ENCODE measurements at regions not wholly inside any gene's neighbourhood (a gene's known extent, or its start where the extent isn't known, plus 50 kb on each side); places are given as distances from the start of the nearest gene placed in this dataset.
A peak's percentile ranks its signal among the peaks of the same experiment; 100 is the strongest.

DNA sequence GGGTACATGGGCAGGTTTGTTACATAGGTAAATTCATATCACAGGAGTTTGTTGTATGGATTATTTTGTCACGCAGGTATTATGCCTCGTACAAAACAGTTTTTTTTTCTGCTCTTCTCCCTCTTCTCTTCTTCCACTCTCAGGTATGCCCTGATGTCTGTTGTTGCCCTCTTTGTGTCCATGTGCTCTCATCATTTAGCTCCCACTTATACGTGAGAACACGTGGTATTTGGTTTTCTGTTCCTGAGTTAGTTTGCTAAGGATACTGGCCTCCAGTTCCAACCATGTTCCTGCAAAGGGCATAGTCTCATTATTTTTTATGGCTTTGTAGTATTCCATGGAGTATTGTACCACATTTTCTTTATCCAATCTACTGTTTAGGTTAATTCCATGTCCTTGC lies 65.7 kb downstream of the UNC5CL start:
- Mint-ChIP-seq H3K4me1 (no peaks in the 10 kb centered on the region), H3K4me3 (no peak overlapping the region), H3K27ac (no peak overlapping the region), H3K27me3 (peaks cover 60% of the 10 kb centered on the region), H3K9me3 (peaks cover 2% of the 10 kb centered on the region), H3K36me3 (no peaks in the 10 kb centered on the region)
- POLR2A ChIA-PET: no interaction called here
- no peak for DNase-seq
- no peak for ATAC-seq (ENCODE audit: low read depth)

DNA sequence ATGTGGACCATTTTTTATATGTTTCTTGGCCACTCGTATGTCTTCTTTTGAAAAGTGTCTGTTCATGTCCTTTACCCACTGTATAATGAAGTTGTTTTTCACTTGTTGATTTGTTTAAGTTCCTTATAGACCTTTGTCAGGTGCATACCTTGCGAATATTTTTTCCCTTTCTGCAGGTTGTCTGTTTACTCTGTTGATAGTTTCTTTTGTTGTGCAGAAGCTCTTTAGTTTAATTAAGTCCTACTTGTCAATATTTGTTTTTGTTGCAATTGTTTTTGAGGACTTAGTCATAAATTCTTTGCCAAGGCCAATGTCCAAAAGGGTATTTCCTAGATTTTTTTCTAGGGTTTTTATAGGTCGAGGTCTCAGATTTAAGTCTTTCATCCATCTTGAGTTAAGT lies 66.2 kb downstream of the UNC5CL start:
- Mint-ChIP-seq H3K27ac (no peak overlapping the region), H3K36me3 (no peaks in the 10 kb centered on the region), H3K4me1 (no peaks in the 10 kb centered on the region), H3K9me3 (peaks cover 2% of the 10 kb centered on the region), H3K27me3 (peaks cover 60% of the 10 kb centered on the region), H3K4me3 (no peak overlapping the region)
- no peak for ATAC-seq (ENCODE audit: low read depth)
- POLR2A ChIA-PET: no interaction called here
- no peak for DNase-seq

DNA sequence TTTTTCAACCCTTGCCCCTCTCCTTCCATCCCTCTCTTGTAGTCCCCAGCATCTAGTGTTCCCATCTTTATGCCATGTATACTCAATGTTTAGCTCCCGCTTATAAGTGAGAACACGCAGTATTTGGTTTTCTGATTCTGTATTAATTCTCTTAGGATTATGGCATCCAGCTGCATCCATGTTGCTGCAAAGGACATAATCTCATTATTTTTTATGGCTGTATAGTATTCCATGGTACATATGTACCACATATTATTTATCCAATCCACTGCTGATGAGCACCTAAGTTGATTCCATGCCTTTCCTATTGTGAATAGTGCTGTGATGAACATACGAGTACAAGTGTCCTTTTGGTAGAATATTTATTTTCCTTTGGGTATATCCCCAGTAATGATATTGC lies 66.8 kb downstream of the UNC5CL start:
- POLR2A ChIA-PET: no interaction called here
- Mint-ChIP-seq H3K4me1 (no peaks in the 10 kb centered on the region), H3K4me3 (no peak overlapping the region), H3K27me3 (peaks cover 59% of the 10 kb centered on the region), H3K9me3 (peaks cover 2% of the 10 kb centered on the region), H3K27ac (no peak overlapping the region), H3K36me3 (no peaks in the 10 kb centered on the region)
- no peak for ATAC-seq (ENCODE audit: low read depth)
- DNase-seq: no peak

DNA sequence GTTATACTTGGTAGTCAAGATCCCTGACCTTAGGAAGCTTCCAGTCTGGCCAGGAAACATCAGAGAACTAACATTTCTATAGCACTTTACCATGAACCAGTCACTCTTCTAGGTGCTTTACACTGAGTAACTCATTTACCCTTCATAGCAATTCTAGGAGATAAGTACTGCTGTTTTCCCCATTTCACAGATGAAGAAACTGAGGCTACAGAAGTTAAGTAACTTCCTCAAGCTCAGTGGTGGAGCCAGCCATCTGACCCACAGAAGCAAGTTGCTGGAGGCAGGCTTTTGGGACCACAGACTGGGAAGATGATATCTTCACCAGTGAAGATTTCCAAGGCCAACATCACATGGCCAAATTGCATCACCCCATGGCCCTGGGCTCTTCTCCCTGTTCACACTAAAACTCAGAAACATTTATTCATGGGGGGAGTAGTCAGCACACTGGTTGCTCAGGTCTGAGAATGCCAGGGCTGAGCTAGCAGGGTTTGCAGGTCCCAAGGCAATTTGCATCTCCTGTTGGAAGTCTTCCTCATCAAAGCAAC lies 70.3 kb downstream of the UNC5CL start:
- no peak for ATAC-seq (ENCODE audit: low read depth)
- Mint-ChIP-seq H3K36me3 (no peaks in the 10 kb centered on the region), H3K9me3 (peaks cover 2% of the 10 kb centered on the region), H3K4me1 (no peaks in the 10 kb centered on the region), H3K27ac (no peak overlapping the region), H3K4me3 (no peak overlapping the region), H3K27me3 (peaks cover 28% of the 10 kb centered on the region)
- no peak for DNase-seq
- POLR2A ChIA-PET: interaction anchor here (0.7 kb wide), 1 partner anchor 684 kb away, joined by 3 read pairs; no protein-coding TSS in a partner anchor

DNA sequence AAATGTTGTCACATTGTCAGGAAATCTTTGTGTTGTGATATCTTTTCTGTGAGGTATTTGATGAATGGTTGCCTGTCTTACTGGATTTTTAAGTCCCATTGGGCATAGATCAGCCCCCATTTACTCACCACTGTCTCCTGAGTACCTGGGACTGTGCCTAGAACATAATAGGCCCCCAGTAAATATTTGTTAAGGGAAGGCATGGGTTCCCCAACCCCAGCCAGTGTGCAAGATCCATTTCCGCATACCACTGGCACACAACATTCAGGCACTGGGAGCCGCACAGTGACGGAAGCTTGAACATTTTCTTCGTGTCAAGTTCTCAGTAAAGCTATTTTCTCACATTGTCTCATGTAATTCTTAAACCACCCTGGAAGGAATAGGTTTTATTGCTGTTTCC lies 72.2 kb downstream of the UNC5CL start:
- no peak for DNase-seq
- ATAC-seq (ENCODE audit: low read depth): no peak
- no peak overlapping the region for H3K4me3 Mint-ChIP-seq
- H3K27me3 Mint-ChIP-seq: peaks cover 24% of the 10 kb centered on the region
- peaks cover 8% of the 10 kb centered on the region for H3K4me1 Mint-ChIP-seq
- H3K36me3 Mint-ChIP-seq: no peaks in the 10 kb centered on the region
- POLR2A ChIA-PET: no interaction called here
- H3K9me3 Mint-ChIP-seq: no peaks in the 10 kb centered on the region
- no peak overlapping the region for H3K27ac Mint-ChIP-seq

DNA sequence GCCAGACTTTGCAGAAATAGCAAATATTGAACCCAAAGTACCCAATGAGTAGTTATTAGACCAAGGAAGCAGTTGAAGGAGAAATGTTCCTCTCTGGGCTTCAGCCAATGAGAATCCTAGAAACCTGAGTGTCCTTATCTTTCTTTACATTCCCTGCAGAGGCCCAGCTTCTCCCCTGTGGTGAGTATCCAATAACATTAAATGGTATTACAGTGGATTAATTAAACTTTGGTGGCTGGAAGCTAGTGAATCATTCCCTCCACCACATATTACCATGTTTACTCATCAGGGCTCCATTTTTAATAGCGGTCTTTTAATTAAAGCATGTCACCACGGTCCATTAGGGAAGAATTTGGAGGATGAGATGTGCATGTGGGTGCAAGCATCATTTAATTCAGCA lies 74.0 kb downstream of the UNC5CL start:
- POLR2A ChIA-PET: no interaction called here
- H3K27me3 Mint-ChIP-seq: peaks cover 19% of the 10 kb centered on the region
- peaks cover 13% of the 10 kb centered on the region for H3K4me1 Mint-ChIP-seq
- H3K9me3 Mint-ChIP-seq: no peaks in the 10 kb centered on the region
- H3K4me3 Mint-ChIP-seq: no peak overlapping the region
- H3K36me3 Mint-ChIP-seq: no peaks in the 10 kb centered on the region
- H3K27ac Mint-ChIP-seq: no peak overlapping the region
- no peak for DNase-seq
- no peak for ATAC-seq (ENCODE audit: low read depth)

DNA sequence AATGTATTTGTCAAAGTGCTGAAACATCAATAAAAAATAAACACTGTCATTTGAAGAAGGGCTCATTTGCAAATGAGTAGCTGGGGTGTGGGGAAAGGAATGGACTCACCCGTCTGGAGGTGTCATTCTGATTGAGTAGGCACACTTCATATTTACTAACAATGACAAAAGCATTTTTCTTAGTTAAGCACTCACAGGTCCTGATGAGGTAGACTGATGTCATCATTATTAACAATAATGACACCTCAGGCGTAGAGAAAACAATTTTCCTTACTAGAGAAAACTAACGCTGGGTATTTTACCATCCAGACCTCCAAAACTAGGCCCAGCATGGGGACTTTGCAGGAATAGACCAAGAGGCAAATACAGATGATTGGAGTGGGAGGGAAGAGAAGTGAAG lies 76.0 kb downstream of the UNC5CL start:
- Mint-ChIP-seq H3K27me3 (peaks cover 11% of the 10 kb centered on the region), H3K9me3 (no peaks in the 10 kb centered on the region), H3K4me1 (peaks cover 13% of the 10 kb centered on the region), H3K27ac (no peak overlapping the region), H3K36me3 (no peaks in the 10 kb centered on the region), H3K4me3 (no peak overlapping the region)
- POLR2A ChIA-PET: no interaction called here
- ATAC-seq (ENCODE audit: low read depth) (no peak), DNase-seq (no peak)

DNA sequence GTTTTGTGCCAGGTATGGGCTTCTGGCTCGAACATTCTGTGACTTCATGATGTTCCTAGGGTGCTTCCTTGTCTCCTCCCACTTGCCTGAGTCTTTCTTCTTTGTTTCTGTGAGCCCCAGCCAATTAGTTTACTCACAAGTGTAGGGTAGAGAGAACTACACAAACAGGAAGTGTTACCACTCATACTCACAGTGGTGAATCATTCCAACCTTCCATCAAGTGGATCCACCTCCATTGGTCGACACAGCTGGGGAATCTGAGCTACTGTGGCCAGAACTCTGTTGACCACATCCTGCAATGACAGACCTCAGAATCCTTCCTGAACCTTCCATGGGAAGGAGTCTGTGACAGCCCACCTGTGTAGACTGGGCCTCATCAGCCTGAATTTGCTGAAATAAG lies 76.8 kb downstream of the UNC5CL start:
- Mint-ChIP-seq H3K27me3 (peaks cover 4% of the 10 kb centered on the region), H3K4me3 (peak overlapping the region; percentile 30), H3K4me1 (peaks cover 13% of the 10 kb centered on the region), H3K36me3 (no peaks in the 10 kb centered on the region), H3K27ac (no peak overlapping the region), H3K9me3 (no peaks in the 10 kb centered on the region)
- peak; percentile 92 for ATAC-seq (ENCODE audit: low read depth)
- DNase-seq: peak; percentile 31
- POLR2A ChIA-PET: no interaction called here

DNA sequence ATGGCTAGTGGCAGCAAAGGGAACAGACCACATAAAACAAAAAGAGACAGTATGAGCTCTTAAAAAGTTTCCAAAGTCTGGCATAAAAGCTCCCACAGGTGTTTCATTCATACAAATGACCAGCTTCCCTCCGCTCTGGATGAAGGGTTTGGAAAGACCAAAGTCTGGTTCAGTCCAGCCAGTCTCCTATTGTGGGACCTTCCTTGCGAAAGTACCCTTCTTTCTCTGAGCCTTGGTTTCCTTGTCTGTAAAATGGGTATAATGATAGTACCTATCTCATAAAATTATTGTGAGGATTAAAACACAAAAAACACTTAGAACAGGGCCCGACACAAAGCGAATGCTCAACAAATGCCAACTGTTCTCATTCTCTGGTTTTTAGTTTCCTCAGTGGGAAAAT lies 77.2 kb downstream of the UNC5CL start:
- POLR2A ChIA-PET: no interaction called here

DNA sequence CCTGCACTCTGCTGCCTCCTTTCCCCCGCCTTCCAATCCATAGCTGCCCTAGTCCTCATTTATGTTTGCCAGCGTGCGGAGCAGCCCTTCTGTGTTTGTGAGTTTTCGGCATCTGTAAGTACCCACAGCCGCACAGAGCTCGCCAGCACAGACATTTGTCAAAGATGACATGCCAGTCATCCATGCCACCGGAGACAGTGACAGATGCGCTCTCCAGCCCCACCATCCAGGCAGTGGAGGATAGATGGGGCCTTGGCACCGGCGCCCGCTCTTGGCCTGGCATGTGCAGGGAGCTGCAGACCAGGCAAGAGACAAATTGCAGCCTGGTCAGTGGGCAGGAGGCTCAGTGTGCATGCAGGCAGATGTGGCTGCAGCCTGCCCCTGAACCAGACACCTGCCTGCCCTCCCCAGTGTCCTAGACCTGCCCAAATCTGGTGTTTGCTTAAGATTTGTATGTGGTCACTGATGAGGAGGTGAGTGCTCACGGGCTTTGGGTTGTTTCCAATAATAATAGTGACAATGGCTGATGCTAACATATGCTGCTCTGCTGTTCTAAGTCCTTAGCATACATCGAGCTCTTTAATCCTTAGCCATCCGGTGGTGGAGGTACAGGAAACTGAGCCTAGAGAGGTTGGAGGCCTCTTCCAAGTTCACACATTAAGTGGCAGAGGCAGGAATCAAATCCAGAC lies 78.1 kb downstream of the UNC5CL start:
- ATAC-seq (ENCODE audit: low read depth): no peak
- POLR2A ChIA-PET: no interaction called here
- peaks cover 13% of the 10 kb centered on the region for H3K4me1 Mint-ChIP-seq
- H3K4me3 Mint-ChIP-seq: no peak overlapping the region
- no peak overlapping the region for H3K27ac Mint-ChIP-seq
- no peak for DNase-seq
- H3K36me3 Mint-ChIP-seq: no peaks in the 10 kb centered on the region
- peaks cover 8% of the 10 kb centered on the region for H3K27me3 Mint-ChIP-seq
- H3K9me3 Mint-ChIP-seq: no peaks in the 10 kb centered on the region

More for the DNA sequence above, 77.2 kb downstream of the UNC5CL start:
- Mint-ChIP-seq H3K36me3 (no peaks in the 10 kb centered on the region), H3K4me1 (peaks cover 13% of the 10 kb centered on the region), H3K27ac (no peak overlapping the region), H3K27me3 (peaks cover 4% of the 10 kb centered on the region), H3K4me3 (peak overlapping the region; percentile 30), H3K9me3 (no peaks in the 10 kb centered on the region)
- no peak for ATAC-seq (ENCODE audit: low read depth)
- no peak for DNase-seq

DNA sequence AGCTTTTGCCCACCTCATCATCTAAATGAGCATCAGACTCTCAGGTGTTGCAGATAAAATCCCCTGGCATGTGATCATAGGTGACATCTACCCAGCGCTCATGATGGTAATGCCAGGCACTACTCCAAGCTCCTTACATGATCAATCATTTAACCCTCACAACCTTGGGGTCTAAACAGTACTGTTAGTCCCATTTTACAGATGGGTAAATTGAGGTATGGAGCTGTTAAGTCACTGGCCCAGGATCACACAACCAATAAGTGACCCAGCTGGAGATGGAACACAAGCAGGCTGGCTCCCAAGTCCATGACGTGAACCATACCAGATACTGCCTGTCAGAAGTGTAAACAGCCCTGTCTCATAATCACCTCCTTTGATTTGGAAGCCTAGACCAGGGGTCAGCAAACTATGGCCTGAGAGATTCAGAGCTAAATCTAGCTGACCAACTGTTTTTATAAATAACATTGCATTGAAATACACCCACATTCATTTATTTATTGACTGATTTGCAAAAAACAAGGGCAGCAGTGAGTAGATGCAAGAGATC lies 79.2 kb downstream of the UNC5CL start:
- H3K27me3 Mint-ChIP-seq: peaks cover 9% of the 10 kb centered on the region
- H3K9me3 Mint-ChIP-seq: no peaks in the 10 kb centered on the region
- no peak overlapping the region for H3K4me3 Mint-ChIP-seq
- peaks cover 13% of the 10 kb centered on the region for H3K4me1 Mint-ChIP-seq
- no peaks in the 10 kb centered on the region for H3K36me3 Mint-ChIP-seq
- POLR2A ChIA-PET: no interaction called here
- no peak for DNase-seq
- H3K27ac Mint-ChIP-seq: no peak overlapping the region
- no peak for ATAC-seq (ENCODE audit: low read depth)

DNA sequence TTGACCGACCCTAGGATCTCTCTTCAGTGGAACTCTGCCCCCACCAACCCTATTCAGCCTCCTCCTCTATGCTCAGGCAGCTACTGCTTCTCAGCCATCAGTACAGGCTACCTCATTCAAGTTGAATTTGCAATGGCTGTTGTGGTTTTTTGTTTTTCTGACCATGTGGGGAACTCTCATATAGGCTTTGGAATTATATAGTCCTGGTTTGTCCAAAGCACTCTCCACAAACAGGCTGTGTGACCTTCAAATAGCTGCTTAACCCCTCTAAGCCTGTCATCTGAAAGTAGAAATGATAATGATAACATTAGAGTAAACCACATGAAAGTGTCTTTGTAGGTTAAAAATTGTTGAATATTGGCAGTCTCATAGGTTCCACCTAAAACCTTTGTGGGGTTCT lies 80.3 kb downstream of the UNC5CL start:
- H3K27ac Mint-ChIP-seq: no peak overlapping the region
- H3K27me3 Mint-ChIP-seq: peaks cover 8% of the 10 kb centered on the region
- POLR2A ChIA-PET: no interaction called here
- no peak for DNase-seq
- no peaks in the 10 kb centered on the region for H3K9me3 Mint-ChIP-seq
- no peak overlapping the region for H3K4me3 Mint-ChIP-seq
- ATAC-seq (ENCODE audit: low read depth): no peak
- peaks cover 13% of the 10 kb centered on the region for H3K4me1 Mint-ChIP-seq
- H3K36me3 Mint-ChIP-seq: no peaks in the 10 kb centered on the region

DNA sequence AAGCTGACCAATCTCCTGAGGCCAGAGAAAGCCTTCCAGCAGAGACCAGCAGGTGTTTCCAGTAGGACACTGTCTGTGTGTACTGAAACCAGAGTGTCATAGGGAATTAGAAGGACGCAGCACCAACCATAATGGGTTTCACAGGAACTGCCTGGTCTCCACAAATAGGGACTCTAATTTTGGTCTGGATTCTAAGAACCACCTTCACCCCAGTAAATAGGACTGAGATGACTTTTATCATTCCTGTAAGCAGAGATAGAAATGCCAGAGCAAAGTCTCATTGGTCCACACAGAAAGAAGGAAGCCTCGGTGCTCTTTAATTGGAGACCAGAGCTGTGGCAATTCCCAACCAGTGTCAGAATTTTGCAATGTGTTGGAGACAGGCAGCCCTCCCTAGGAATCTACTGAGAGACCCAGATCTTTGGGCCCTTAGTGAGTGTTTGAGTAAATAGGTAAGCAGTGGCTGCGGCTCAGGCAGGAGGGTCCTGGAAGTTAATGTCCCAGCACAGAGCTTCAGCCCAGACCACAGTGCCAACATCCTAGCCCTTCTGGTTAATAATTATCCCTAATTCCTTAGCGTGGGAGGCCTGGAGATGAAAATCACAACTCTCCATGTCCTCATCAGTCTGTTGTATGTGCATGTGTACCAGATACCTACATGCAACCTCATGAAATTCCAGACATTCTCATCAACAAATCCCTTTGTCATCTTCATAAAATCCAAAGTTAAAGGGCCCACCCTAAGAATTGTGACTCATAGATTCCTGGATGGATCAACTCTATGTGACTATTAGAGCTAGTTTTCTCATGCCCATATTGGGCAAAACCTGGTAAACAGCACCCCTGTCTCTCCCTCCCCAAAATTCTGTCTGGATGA lies 81.2 kb downstream of the UNC5CL start:
- no peak for ATAC-seq (ENCODE audit: low read depth)
- no peak overlapping the region for H3K27ac Mint-ChIP-seq
- no peak overlapping the region for H3K4me3 Mint-ChIP-seq
- no peak for DNase-seq
- POLR2A ChIA-PET: no interaction called here
- no peaks in the 10 kb centered on the region for H3K36me3 Mint-ChIP-seq
- H3K9me3 Mint-ChIP-seq: no peaks in the 10 kb centered on the region
- peaks cover 13% of the 10 kb centered on the region for H3K4me1 Mint-ChIP-seq
- peaks cover 8% of the 10 kb centered on the region for H3K27me3 Mint-ChIP-seq

DNA sequence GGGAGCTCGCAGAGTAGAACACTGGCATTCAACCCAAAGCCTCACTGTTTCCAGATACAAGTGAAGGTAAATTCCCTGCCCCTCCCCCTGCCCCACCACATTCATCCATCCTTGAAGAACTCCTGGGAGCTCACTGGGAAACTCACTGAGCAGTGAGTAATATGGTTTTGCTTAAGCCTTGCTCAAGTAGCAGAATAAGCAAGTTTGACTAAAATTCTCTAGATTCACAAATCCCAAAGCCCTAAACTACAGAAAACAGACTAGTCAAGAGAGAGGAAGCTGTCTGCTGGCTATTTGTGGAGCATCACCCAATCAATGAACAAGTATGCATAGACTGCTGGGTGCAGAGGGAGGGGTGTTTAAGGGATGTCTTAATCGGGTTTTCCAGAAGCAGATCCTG lies 82.1 kb downstream of the UNC5CL start:
- ATAC-seq (ENCODE audit: low read depth) (no peak), DNase-seq (no peak)
- H3K4me3 Mint-ChIP-seq: no peak overlapping the region
- no peaks in the 10 kb centered on the region for H3K9me3 Mint-ChIP-seq
- POLR2A ChIA-PET: no interaction called here
- H3K27me3 Mint-ChIP-seq: peaks cover 8% of the 10 kb centered on the region
- H3K27ac Mint-ChIP-seq: no peak overlapping the region
- H3K36me3 Mint-ChIP-seq: no peaks in the 10 kb centered on the region
- peaks cover 6% of the 10 kb centered on the region for H3K4me1 Mint-ChIP-seq
